WERI-Rb-1 (cell line): ENCODE measurements at regions not wholly inside any gene's neighbourhood (a gene's known extent, or its start where the extent isn't known, plus 50 kb on each side); places are given as distances from the start of the nearest gene placed in this dataset.

Experiments used
- DNase-seq: peaks from one replicate; pipeline ENCODE4 v3.0.0-alpha.2; 2020
- H3K27ac ChIP-seq: fragments of 250-450 bp; sonication (Bioruptor Pico); 2 replicates; pipeline ENCODE4 v1.5.1; 2020; ENCODE audit warnings: mild to moderate bottlenecking, moderate library complexity
- H3K27me3 ChIP-seq: fragments of 250-450 bp; sonication (Bioruptor Pico); 2 replicates; pipeline ENCODE4 v1.5.1; 2021; ENCODE audit warnings: mild to moderate bottlenecking, low read depth, moderate library complexity; ENCODE audit not compliant: insufficient read depth, severe bottlenecking
- H3K36me3 ChIP-seq: fragments of 250-450 bp; sonication (Bioruptor Pico); 2 replicates; pipeline ENCODE4 v1.5.1; 2020; ENCODE audit warnings: mild to moderate bottlenecking, moderate library complexity
- H3K4me3 ChIP-seq: 2 replicates; pipeline ENCODE4 v1.5.1; 2011; ENCODE audit warnings: low read depth, mild to moderate bottlenecking, control low read depth, low read length
- H3K9me3 ChIP-seq: fragments of 250-450 bp; sonication (Bioruptor Pico); 2 replicates; pipeline ENCODE4 v1.5.1; 2021; ENCODE audit warnings: mild to moderate bottlenecking, moderate library complexity; ENCODE audit not compliant: severe bottlenecking
- TF ChIP-seq, protein P1 (sequence below): IDR thresholded peaks from 2 replicates; pipeline ENCODE4 v1.5.1; 2011; ENCODE audit warnings: low read depth, mild to moderate bottlenecking, control low read depth, inconsistent platforms, low read length

DNA sequence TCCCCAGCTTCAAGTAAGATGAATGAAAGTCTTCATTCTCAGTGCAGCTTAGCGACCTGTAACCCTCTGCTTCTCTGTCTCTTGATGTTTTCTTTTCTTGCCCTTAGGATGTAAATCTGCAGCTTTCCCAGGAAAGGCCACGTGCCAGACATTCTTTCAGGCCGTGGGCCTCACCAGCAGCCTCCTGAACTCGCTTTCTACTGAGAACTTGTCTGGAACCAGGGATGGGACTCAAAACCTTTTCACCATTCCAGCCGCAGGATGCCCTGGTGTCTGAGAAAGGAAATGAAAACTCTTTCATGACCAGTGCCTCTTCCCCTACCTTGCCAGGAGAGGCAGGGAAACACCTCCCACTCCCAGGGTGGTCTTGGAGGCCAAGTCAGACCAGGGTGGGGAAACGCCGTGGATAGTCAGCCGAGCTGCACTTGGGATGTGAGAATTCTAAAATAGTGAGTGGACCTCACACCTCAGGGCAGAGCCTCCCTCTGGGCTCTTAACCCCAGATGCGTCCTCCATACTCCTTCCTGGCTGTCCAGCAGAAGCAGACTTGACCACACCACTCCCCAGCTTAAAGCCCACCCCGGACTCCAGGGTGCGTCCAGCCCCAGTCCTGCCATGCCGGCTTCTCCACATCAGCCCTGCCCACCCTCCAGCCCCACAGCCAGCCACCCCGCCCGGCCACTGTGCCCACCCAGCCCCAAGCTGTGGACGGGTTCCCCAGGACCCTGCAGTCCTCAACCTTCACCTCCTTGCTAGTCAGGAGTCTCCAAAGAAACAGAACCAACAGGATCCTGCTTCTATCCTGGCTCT is 115.5 kb downstream of the TWIST2 start:
- TF ChIP-seq, protein P1, sequence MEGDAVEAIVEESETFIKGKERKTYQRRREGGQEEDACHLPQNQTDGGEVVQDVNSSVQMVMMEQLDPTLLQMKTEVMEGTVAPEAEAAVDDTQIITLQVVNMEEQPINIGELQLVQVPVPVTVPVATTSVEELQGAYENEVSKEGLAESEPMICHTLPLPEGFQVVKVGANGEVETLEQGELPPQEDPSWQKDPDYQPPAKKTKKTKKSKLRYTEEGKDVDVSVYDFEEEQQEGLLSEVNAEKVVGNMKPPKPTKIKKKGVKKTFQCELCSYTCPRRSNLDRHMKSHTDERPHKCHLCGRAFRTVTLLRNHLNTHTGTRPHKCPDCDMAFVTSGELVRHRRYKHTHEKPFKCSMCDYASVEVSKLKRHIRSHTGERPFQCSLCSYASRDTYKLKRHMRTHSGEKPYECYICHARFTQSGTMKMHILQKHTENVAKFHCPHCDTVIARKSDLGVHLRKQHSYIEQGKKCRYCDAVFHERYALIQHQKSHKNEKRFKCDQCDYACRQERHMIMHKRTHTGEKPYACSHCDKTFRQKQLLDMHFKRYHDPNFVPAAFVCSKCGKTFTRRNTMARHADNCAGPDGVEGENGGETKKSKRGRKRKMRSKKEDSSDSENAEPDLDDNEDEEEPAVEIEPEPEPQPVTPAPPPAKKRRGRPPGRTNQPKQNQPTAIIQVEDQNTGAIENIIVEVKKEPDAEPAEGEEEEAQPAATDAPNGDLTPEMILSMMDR, result no peak
- DNase-seq, result no peak
- Histone ChIP-seq H3K4me3 (no peak overlapping the region), H3K9me3 (no peaks in the 10 kb centered on the region), H3K27me3 (peaks cover 82% of the 10 kb centered on the region), H3K27ac (no peak overlapping the region), H3K36me3 (no peaks in the 10 kb centered on the region)

DNA sequence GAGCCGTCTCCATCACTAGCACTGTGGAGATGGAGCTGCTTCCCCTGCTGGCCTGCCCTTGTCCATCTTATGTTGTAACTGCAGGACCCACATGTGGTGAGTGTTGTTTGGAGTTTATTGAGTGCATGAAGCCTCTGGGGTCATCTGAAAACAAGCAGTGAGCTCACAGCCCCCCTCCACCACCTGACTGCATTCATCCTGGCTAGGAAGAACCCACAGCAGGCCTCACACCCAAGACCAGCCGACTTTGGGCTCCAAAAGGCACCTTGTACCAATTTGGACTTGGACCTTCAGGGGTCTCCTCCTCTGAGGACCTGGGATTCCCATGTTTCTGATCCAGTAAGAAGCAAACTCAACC is 116.1 kb downstream of the TWIST2 start:
- DNase-seq, result no peak

DNA sequence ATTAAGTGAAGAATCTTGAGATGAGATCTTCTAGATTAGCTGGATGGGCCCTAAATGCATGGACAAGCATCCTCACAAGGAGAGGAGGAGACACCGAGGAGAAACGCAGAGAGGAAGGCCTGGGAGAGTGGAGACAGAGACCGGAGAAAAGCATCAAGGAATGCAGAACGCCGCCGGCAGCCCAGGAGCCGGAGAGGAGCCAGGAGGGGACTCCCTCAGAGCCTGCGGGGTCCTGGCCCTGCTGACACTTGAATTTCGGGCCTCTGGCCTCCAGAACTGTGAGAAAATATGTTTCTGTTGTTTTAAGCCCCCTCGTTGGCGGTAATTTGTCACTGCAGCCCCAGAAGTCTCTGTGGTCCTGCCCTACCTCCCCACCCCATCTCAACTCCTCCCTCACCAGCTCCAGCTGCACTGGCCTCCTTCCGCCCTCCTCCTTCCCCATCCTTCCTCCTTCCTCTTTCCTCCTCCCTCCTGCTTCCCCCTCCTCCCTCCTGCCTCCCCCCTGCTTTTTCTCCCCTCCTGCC is 116.7 kb downstream of the TWIST2 start:
- DNase-seq, result no peak
- Histone ChIP-seq H3K36me3 (no peaks in the 10 kb centered on the region), H3K9me3 (no peaks in the 10 kb centered on the region), H3K27me3 (peaks cover 82% of the 10 kb centered on the region), H3K4me3 (no peak overlapping the region), H3K27ac (no peak overlapping the region)
- TF ChIP-seq, protein P1, result no peak

More for the DNA sequence above, 116.1 kb downstream of the TWIST2 start:
- TF ChIP-seq, protein P1, result no peak
- Histone ChIP-seq H3K27ac (no peak overlapping the region), H3K27me3 (peaks cover 82% of the 10 kb centered on the region), H3K36me3 (no peaks in the 10 kb centered on the region), H3K4me3 (no peak overlapping the region), H3K9me3 (no peaks in the 10 kb centered on the region)

DNA sequence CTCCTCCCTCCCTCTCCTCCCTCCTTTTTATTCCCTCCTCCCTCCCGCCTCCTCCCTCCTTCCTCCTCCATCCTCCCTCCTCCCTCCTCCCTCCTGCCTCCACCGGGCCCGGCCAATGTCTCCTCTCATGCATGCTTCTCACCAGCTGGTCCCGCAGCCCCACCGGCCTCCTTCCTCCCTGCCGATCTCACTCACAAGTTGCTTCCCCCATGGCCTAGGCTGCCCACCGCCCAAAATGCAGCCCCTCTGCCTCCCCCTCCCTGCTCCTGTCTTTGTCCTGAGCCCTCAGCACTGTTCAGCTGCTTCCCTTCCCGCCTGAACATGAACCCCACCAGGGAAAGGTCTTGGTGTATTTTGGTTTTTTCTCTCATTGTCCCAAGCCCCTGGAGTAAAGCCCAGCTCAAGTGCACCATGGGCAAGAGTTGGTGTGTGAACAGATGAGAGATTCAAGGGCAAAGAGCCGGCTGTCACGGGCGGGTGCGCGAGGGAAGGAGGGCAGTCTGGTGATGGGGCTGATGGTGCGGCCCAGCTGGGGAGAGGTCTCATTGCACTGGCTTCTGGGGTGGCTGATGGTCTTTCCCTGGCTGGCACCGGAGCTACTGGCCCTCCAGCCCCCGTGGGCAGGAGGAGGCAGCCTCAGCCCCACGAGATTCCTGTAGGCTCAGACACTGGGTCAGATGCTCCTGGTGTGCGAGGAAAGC is 117.6 kb downstream of the TWIST2 start:
- DNase-seq, result no peak
- peaks cover 84% of the 10 kb centered on the region for H3K27me3 ChIP-seq
- H3K36me3 ChIP-seq, result no peaks in the 10 kb centered on the region

DNA sequence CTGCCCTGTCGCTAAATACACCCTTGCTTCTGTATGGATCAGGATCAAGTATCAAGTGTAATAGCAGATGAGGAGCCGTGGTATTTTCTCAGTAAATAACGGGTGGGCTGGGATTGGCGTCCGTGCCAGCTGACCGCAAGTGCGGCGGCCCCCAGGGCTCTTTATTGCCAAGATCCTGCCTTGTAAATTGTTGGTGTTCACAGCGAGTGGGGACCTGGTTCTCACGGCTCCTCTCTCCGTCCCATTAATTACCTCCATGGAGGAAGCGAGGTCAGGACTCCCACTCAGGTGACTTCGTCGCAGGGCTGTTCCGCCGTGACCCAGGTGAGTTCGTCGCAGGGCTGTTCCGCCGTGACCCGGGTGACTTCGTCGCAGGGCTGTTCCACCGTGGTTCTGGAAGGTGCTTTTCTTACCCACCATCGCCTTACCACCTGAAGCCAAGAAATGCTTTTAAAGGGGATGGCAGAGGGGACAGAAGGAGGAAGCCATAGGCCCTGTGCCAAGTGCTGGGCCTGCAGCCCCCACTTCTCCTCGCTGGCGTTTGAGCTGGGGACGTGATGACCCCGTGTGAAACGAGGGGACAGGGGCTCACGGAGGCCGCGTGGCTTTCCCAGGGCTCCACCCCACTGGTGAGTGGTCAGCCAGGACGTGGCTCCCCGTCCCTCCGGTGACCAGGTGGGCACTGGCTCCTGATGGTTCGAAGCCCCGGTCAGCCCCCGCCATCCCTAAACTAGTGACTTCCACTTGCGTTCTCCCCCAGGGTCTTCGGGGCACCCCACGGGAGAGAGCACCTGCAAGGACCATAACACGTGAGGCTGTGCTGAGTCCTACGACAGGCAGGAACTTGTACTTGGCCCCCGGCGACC is 118.4 kb downstream of the TWIST2 start:
- Histone ChIP-seq H3K36me3 (no peaks in the 10 kb centered on the region), H3K27ac (no peak overlapping the region), H3K27me3 (peaks cover 87% of the 10 kb centered on the region), H3K4me3 (no peak overlapping the region), H3K9me3 (no peaks in the 10 kb centered on the region)
- no peak for DNase-seq
- TF ChIP-seq, protein P1, result no peak

More for the DNA sequence above, 117.6 kb downstream of the TWIST2 start:
- TF ChIP-seq, protein P1, result no peak
- no peak overlapping the region for H3K4me3 ChIP-seq
- H3K9me3 ChIP-seq, result no peaks in the 10 kb centered on the region
- no peak overlapping the region for H3K27ac ChIP-seq
